HG03432 (cell line): ENCODE measurements at regions not wholly inside any gene's neighbourhood (a gene's known extent, or its start where the extent isn't known, plus 50 kb on each side); places are given as distances from the start of the nearest gene placed in this dataset.
"Not testable (repeated sequence)": the region's sequence is repeated elsewhere in the genome, so short reads cannot be mapped to it uniquely, and the experiment has no call there.

Experiments
- ATAC-seq: cut with Tn5 transposase; IDR thresholded peaks from one replicate; pipeline ENCODE4 v1.9.1; 2021; ENCODE audit warnings: mild to moderate bottlenecking, moderate library complexity; ENCODE audit not compliant: unreplicated experiment

GRCh38 chr13:39803156-39803555 lies 147.7 kb downstream of the COG6 start:
- ATAC-seq: no peak

- ATAC-seq: no peak
Observed at GRCh38 chr13:39803851-39804250, 148.4 kb downstream of the COG6 start.

- no peak for ATAC-seq
Observed at GRCh38 chr13:39804332-39805210, 149.1 kb downstream of the COG6 start.

DNA sequence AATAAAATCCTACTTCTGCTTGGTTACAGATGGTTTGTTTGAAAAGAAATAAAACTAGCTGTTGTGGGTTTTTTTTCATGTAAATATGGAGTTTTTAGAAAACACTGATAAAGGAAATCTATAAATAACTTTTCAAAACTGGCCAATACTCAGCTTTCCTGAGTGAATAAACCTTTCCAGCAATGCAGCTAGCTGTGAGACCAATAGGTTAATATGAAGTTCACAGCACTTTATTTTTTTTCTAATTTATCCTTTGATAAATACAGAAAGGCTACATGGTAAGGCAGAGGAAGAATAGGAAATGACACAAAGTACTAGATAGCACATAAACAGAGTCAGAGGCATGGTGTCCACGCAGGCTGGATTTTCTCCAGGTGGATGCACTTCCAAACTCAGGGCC lies 154.0 kb downstream of the COG6 start:
- no peak for ATAC-seq

DNA sequence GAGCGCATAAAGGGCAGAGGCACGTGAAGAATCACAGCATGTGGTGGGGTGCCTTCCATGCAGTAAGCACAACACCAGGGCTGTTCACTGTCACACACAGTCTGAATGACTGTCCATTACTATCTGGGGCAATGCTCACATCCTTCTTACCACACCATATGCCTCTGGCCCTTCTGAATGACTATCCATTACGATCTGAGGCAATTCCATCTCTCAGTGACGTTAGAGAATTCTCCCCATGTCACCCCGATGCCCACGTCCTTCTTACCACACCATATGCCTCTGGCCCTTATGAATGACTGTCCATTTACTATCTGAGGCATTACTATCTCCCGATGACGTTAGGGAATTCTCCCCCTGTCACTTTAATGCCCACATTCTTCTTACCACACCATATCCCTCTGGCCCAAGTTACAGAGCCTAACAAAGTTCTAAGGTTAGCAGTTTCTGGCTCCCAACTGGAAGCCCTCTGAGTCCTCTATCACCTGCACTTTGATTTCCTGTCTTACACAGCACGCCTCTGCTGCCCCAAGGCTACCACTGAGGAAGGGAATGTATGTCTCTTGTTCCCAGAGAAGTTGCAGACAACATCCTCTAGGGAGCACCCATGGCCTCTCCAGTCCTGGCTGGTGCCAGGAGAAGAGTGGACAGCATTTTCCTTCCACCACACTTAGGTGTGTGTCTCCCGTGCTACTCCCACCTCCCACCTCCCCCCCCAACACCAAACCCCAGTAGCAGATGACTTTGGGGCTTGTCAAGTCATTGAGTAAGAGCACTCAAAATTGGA lies 154.8 kb downstream of the COG6 start:
- no peak for ATAC-seq

DNA sequence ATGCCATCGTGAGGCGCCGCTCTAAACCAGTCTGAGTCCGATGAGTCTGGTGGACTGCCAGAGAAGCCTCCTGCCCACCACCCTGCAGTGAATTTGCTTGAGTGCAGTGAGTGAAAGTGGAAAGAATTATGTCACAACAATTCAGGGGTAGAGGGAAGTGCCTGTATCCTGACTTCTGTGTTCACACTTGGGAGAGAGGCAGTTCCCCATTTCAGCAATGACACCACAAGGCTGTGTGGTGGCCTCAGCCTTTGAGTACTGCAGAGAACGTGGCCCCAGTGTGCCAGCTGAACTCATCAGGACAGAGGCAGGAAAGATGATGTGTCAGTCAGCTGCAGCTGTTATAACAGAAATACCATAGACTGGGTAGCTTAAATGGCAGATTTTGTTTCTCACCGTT lies 155.6 kb downstream of the COG6 start:
- ATAC-seq: no peak

DNA sequence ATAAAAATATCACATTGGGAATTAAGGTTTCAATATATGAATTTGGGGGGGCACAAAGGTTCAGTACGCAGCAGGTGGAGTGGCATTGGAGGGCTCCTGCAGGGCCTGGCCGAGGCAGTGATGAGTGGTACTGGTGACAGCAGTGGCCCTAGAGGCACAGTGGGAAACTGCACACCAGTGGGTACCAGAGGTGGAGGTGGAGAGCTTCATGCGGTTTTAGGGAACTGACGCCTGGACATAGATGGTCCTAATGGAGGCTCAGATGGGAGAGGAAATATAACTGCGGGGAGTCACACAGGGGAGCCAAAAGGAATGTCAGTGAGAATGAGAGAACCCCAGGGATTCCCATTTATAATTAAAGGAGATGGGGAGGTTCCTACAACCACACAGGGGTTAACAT lies 156.2 kb downstream of the COG6 start:
- no peak for ATAC-seq

DNA sequence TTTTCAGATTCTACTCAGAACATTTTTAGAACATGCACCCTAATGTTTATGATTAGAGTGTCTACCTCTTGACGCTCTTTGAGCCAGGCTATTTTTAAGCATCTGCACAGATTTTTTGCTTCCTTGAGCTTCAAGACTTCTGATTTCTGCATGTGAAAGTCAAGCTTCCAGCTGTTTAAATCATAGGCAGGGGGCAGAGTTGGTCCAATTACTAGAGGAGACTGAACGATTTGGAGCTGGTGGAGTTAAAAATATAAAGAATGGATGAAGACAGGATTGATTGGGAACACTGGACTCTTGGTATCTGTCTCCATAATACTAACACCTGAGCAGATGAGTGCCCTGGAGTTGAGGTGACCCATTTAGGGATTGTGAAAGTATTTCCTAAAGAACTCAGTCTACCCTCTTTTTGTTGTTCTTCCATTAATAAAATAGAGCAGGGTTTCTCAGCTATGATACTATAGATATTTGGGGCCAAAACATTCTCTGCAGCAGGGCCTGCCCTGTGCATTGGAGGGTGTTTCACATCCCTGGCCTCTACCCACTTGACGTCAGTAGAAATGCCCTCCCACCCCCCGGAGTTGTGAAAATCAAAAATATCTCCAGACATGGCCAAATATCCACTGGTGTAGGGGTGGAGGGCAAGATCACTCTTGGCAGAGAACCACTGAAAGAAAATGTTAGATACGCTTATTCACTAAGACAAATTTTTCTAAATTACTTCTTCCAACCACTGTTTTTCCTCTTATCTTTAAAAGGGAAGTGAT lies 160.1 kb downstream of the COG6 start:
- no peak for ATAC-seq

DNA sequence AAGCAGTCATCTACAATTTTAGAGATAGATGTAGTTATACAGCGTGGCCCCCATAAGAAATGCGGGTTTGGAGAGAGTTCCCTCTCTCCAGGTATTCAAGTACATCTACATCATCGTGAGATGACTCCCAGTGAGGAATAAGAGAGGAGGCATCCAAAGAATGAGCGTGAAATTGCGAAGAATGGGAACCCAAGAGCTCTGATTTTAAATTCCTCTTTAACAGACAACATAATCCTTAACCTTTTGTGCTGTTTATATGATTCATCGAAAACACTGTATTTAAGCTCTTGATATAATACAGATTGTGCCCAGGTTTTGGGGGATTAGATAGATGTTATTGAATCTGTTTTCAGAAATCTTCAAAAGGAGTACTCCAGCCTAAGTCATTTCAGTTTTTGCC lies 161.5 kb downstream of the COG6 start:
- ATAC-seq: no peak

DNA sequence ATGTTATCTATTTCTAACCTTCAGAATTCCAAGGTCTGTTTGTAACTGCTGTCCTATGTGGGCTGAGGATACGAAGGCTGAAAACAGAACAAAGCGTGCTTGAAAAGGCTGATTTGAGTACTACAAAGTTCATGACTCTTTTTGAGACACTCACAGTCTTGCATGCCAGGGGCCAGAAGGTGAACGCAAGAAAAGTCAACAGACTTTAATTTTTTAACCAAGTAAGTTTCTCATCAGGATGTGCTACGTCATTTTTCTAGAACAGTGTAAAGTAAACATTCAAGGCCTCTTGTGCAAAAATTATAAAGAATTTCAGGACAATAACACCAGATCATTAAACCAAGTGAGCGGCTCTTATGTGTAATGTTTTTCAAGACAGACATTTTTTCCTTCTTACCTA lies 163.5 kb downstream of the COG6 start:
- ATAC-seq: no peak

DNA sequence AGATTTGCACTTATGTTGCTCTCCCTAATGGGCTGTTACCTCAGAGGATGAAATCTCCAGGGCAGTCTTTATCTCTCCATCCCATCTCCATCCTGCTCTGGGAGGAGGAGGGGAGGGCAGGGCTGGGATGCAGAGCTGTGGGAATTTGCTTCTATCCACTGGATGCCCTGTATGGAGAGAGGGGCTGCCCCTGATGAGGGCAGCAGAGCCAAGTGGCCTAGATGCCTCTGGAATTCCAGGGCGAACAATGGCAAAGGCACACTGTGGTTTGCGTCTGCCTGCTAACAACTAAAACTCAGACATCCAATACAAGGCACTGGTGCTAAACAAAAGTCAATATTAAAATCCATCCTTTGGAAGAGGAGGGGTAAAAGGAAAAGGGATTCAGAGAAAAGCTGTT lies 165.1 kb downstream of the COG6 start:
- ATAC-seq: no peak

DNA sequence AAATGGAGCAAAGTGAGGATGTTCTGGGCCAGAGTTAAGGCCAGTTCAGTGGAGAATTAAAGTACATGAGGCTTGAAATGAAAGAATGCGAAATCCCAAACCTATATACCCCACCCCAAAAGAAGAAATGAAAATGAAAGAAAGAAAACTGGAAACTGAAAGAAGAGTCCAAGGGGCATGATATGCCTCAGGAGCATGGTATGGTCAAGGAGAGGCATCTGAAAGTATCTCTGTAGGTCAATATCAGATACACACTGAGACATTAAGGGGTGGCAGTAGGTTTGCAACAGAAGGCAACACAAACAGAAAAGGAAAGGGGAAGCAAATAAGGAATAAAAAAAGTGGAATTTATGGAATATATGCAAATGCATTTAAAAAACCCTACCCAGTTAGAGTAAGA lies 166.5 kb downstream of the COG6 start:
- no peak for ATAC-seq

- ATAC-seq: no peak
Observed at GRCh38 chr13:39822437-39822836, 167.0 kb downstream of the COG6 start.

DNA sequence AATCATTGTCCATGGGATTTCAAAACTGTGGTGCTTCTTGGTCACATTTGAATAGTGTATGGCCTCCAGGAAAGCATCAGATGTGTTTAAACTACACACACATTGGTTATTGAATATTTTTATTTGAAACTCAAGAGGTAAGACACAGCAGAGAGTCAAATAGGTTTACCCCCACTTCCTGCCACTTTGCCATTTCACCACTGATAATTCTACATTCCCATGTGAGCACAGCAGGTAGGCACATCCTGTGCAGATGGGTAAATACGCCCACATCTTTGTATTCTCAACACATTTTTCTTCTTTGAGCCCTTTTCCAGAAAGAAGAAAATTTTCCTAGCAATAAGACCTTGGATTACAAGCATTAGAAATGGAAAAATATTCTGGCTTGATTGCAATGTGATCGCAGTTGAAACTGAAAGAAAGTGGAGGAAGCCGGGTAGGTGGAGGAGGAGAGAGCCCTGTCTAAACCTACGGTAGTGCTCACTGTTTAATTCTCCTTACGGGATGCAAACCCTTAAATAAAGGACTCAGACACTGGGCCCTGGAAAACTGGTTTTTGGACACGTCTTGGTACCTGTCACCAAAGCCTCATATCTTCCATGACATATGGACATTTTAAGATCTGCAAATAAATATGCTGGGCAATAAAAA lies 167.7 kb downstream of the COG6 start:
- ATAC-seq: no peak

- no peak for ATAC-seq
Observed at GRCh38 chr13:39825886-39826285, 170.4 kb downstream of the COG6 start.

DNA sequence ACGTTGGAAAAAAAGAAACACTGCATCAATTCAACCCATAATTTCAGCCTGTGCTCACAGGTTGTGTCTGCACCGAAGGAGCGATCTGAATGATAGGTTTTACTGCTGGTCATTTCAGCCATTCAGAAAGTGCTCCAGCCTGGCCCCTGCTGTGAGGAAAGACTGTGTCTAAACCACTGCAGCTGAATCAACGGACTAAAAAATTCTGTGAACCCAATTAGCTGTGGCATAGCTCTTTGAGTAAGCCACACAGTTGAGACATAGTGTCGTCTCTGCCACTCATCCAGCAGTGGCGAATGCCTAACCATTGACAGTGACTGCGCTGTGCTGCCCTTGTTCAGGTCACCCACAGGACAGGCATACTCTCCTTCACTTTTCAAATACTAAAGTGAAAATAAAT lies 179.8 kb downstream of the COG6 start:
- no peak for ATAC-seq

- no peak for ATAC-seq
Observed at GRCh38 chr13:39836038-39836437, 180.6 kb downstream of the COG6 start.

GRCh38 chr13:39837866-39838265 lies 182.4 kb downstream of the COG6 start:
- ATAC-seq: not testable (repeated sequence)

DNA sequence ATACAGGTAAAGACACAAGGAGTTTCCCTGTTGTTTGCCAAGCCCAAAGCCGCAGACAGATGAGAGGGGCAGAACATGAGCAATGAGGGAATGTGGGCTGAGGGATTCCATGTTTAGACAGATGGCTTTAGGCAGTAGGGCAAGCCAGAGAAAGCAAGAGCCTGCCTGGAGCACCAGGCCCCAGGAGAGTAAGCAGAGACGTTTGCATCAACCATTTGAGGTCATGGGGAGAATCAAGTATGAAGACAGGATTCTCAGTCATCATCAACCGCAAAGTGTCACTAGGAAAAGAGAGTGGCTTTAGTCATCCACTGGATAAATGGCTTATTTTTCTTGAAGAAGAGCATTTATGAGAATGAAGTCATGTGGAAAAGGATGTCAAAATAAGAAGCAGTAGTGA lies 184.7 kb downstream of the COG6 start:
- no peak for ATAC-seq

GRCh38 chr13:39847336-39847735 lies 191.9 kb downstream of the COG6 start:
- ATAC-seq: no peak

GRCh38 chr13:39855236-39855635 lies 199.8 kb downstream of the COG6 start:
- ATAC-seq: no peak
